ENCODE measurements at regions not wholly inside any gene's neighbourhood (a gene's known extent, or its start where the extent isn't known, plus 50 kb on each side); places are given as distances from the start of the nearest gene placed in this dataset.

DNA sequence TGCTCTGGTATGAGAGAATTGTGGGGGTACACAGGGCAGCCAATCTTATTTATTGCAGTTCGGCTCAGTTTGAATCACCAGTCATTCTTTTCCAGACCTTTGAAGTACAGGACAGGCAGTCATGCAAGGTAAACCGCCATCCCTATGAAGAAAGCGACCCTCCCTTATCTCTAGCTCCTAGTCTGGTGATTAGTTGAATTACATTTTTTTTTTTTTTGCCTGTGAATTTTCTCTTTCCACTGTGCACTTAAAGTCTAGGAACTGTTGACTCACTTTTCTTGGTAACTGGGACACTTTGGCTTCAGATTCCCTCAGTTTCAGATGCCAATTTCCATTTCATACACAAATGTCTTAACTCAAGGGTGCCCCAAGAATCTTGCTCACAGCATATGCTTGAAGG is 82.4 kb upstream of the FAM9C start:
- Histone ChIP-seq H3K14ac (replicated peaks; ENCODE audit: low read depth, low read length) (no peak overlapping the region), H3K36me3 (ENCODE audit: control insufficient read depth, insufficient read depth, low read length) (no peaks in the 10 kb centered on the region), H3K56ac (ENCODE audit: extremely low read depth, insufficient read depth, low read length) (no peak overlapping the region), H2BK120ac (ENCODE audit: low read depth, low read length) (peak overlapping the region; percentile 25; the same call in 1 of the 2 replicates), H3K4me1 (ENCODE audit: control insufficient read depth, insufficient read depth, low read length) (peaks cover 6% of the 10 kb centered on the region), H4K8ac (ENCODE audit: low read depth in 2 of 2, low read length in 2 of 2) (no peak overlapping the region), H3K23ac (ENCODE audit: low read depth, low read length) (no peak overlapping the region), H3K4ac (ENCODE audit: low read depth, low read length) (no peak overlapping the region; the same call in none of the 2 replicates), H3K9ac (ENCODE audit: low read depth, low read length) (no peak overlapping the region), H3K18ac (ENCODE audit: low read depth, low read length) (no peak overlapping the region), H3K4me2 (ENCODE audit: low read depth, low read length) (no peak overlapping the region), H3K9me3 (ENCODE audit: control insufficient read depth, insufficient read depth, low read length) (no peaks in the 10 kb centered on the region), H3K79me1 (ENCODE audit: low read depth in 1 of 2, low read length in 2 of 2) (no peaks in the 10 kb centered on the region), H2BK15ac (ENCODE audit: low read depth, low read length) (no peak overlapping the region), H2AK9ac (replicated peaks; ENCODE audit: low read depth, low read length, poor library complexity) (no peak overlapping the region), H2AK5ac (ENCODE audit: low read depth, low read length) (no peak overlapping the region), H2BK5ac (ENCODE audit: low read depth, low read length, poor library complexity, severe bottlenecking) (no peak overlapping the region), H3K9me1 (ENCODE audit: insufficient read depth, low read length) (peaks cover 4% of the 10 kb centered on the region; the same call in 1 of the 2 replicates), H2AFZ (replicated peaks; ENCODE audit: low read length, poor library complexity) (no peak overlapping the region), H3K27me3 (ENCODE audit: control insufficient read depth, insufficient read depth, low read length) (no peaks in the 10 kb centered on the region), H3K27ac (ENCODE audit: insufficient read depth, low read length) (no peak overlapping the region), H2BK20ac (ENCODE audit: low read depth, low read length) (peak overlapping the region; percentile 39; the same call in 1 of the 2 replicates), H3K4me3 (ENCODE audit: insufficient read depth, low read depth, low read length) (no peak overlapping the region), H4K20me1 (ENCODE audit: insufficient read depth, low read length) (no peaks in the 10 kb centered on the region), H4K91ac (ENCODE audit: insufficient read depth, low read depth, low read length) (no peak overlapping the region), H4K5ac (ENCODE audit: low read depth, low read length) (no peak overlapping the region)
- no CpG with 5 or more reads among the region's 3 CpGs for WGBS, 2 experiments (ENCODE audit: extremely low coverage in 2 of 2, insufficient read length in 1 of 2)
- DNase-seq (no peak), ATAC-seq (ENCODE audit: low read depth) (no peak)
- intact Hi-C loops (cut with micrococcal nuclease): loop anchor here (10.0 kb wide), 1 partner anchor 248 kb away; no protein-coding TSS in a partner anchor
- TF ChIP-seq BHLHE40 (IDR thresholded peaks at IDR 0.05; ENCODE audit: low read depth, low read length) (no peak), MAFK (IDR thresholded peaks at IDR 0.05; ENCODE audit: low read depth, low read length) (no peak), FOS (IDR thresholded peaks at IDR 0.05; ENCODE audit: low read depth, low read length) (no peak), MAZ (IDR thresholded peaks at IDR 0.05; ENCODE audit: borderline replicate concordance, low read depth, low read length) (no peak), CHD1 (IDR thresholded peaks at IDR 0.05; ENCODE audit: low read depth, low read length) (no peak), SMC3 (IDR thresholded peaks at IDR 0.05; ENCODE audit: low read depth, low read length) (no peak), RCOR1 (IDR thresholded peaks at IDR 0.05; ENCODE audit: insufficient replicate concordance, low read length) (no peak), RAD21 (IDR thresholded peaks at IDR 0.05; ENCODE audit: low read length) (no peak), NFE2L2 (IDR thresholded peaks at IDR 0.05; ENCODE audit: low read depth, low read length) (no peak)
- TF ChIP-seq, protein P1, sequence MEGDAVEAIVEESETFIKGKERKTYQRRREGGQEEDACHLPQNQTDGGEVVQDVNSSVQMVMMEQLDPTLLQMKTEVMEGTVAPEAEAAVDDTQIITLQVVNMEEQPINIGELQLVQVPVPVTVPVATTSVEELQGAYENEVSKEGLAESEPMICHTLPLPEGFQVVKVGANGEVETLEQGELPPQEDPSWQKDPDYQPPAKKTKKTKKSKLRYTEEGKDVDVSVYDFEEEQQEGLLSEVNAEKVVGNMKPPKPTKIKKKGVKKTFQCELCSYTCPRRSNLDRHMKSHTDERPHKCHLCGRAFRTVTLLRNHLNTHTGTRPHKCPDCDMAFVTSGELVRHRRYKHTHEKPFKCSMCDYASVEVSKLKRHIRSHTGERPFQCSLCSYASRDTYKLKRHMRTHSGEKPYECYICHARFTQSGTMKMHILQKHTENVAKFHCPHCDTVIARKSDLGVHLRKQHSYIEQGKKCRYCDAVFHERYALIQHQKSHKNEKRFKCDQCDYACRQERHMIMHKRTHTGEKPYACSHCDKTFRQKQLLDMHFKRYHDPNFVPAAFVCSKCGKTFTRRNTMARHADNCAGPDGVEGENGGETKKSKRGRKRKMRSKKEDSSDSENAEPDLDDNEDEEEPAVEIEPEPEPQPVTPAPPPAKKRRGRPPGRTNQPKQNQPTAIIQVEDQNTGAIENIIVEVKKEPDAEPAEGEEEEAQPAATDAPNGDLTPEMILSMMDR (conservative IDR thresholded peaks at IDR 0.05; ENCODE audit: low read depth, low read length): no peak
- TF ChIP-seq, protein P2, sequence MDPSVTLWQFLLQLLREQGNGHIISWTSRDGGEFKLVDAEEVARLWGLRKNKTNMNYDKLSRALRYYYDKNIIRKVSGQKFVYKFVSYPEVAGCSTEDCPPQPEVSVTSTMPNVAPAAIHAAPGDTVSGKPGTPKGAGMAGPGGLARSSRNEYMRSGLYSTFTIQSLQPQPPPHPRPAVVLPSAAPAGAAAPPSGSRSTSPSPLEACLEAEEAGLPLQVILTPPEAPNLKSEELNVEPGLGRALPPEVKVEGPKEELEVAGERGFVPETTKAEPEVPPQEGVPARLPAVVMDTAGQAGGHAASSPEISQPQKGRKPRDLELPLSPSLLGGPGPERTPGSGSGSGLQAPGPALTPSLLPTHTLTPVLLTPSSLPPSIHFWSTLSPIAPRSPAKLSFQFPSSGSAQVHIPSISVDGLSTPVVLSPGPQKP (IDR thresholded peaks at IDR 0.05; ENCODE audit: borderline replicate concordance, low read depth, low read length): no peak
- in situ Hi-C loops (cut with MboI; ENCODE audit: low sequenced_read_pairs): no loop called here
- POLR2A ChIA-PET (ENCODE audit: unreplicated experiment): interaction anchor here (0.6 kb wide), 1 partner anchor 22 kb away, joined by 3 read pairs; no protein-coding TSS in a partner anchor
- CTCF ChIA-PET: no interaction called here
- dilution Hi-C loops (cut with HindIII; ENCODE audit: low sequenced_read_pairs, unreplicated experiment): no loop called here
- BruUV-seq (replicated peaks): no TSS peak
